RPMI8226 (cell line): ENCODE measurements at regions not wholly inside any gene's neighbourhood (a gene's known extent, or its start where the extent isn't known, plus 50 kb on each side); places are given as distances from the start of the nearest gene placed in this dataset.

ENCODE experiments used
- DNase-seq: peaks from one replicate; pipeline ENCODE4 v3.0.0-alpha.2; 2015

DNA sequence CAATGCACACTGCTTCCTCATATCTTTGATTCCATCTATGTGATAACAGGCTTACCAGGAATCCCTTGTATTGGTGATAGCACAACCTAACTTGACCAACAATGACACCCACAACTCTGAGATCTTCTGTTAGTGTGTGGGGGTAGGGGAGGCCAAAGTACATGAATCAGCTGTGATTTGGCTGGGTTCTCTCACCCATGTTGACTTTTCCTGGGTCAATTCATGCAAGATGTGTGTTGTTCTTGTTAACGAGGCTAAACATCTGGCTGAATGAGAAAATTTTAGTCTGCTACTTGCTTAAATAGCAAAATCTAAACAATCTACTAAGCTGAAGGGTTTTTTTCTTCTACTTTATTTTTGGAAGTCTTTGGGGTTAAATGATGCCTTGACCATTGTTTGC, 341.2 kb upstream of the SLC14A2 start:
- DNase-seq = no peak

GRCh38 chr18:45275367-45276113, 339.7 kb upstream of the SLC14A2 start:
- peak; percentile 56 for DNase-seq

DNA sequence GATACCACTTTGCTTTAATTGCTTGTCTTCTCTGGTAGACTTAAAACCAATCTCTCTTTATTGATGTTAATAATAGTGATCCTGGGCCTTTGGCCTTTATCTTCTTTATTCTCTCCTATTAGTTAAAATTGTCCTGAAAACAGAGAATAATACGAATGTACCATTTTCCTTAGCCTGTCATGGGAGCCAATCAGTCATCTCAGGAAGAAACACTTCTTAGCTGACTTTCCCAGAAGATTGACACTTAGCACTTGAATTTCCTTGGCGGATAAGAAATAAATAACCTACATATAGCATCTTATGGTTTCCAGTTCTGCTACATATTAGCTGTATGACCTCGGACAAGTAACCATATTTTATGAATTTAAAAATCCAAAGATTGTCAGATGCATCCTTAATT, 338.4 kb upstream of the SLC14A2 start:
- no peak for DNase-seq

DNA sequence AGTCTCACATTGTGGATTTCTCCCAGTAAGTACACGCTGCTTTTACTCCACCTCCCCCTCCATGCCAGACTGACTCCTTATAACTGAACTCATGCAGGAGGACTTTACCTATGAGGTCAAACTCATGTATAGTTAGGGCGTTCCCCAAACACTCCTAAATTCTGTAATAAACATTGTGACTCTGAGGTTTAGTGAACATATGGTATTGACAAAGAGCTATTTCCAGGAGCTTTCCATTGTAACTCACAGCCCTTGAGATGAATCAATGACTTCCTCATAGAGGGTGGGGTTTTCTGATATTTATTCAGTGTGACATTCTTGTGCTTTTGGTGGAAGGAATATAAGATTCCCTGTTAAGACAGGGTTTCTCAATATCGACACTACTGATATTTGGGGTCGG, 337.4 kb upstream of the SLC14A2 start:
- DNase-seq = no peak

DNA sequence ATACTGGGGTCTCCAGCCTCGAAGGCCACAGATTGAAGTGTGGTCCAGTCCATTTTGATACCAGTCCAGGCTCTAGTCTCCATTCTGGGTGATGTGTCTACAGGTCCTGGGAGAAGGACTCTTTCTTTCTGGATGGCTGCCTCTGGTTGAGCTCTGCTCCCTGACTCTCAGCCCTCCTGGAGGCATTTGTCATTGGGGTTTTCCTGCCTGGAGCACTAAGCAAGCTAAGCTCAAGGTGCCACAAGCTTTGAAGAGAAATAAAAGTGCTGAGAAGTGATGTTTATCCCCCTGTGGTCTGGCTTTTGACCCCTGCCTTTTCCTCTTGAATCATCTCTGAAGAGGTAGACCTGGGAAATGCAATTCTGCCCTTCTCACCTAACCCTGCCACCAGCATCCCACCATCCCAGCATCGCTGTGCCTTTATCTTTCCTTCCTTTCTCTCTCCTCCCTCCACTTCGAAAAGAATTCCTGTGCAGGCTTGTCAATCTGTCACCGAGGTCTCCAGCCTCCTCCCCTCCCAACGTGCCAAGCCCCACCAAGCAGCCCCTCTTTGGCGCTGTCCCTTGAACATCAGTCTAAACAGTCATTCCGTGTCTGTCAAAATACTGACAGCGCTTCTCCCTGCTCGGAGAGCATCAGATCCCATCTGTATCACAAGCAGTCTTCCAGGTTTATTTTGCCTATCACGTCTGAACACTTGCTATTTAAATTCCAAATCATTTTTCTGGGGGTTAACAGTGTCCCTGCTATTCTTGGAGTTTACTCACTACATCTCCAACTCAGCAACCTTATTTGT, 334.6 kb upstream of the SLC14A2 start:
- no peak for DNase-seq

DNA sequence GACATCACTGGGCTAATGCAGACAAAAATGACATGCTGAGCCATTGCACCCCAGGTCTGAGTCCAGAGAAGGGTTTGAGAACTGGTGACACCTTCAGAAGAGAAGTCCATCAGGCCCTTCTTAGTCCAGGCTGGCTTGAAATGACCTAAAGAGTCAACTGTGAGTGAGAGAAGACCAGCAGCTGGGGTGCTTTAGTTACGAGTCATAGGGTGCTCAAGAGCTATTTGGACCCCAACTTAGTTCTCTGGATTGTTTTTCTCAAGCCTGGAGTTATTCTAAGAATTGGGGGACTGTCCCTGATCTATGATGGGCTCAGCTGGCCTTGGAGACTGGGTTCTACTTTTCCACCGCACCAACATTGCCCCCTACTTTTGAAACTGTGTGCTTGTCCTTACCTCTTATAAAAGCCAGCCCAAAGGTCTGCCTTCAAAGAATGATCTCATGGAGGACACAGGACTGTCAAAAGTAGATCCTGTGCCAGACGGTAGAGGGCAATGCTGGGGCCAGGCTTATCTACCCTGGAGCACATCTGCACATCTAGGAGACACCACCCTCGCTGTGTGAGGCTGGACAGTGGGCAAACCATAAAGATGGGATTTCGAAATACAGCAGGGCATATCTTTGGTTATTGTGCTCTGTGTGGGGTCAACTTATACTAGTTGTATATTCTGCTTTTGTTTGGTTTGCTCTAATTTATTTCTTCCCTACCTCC, 333.0 kb upstream of the SLC14A2 start:
- peak; percentile 10 for DNase-seq

DNA sequence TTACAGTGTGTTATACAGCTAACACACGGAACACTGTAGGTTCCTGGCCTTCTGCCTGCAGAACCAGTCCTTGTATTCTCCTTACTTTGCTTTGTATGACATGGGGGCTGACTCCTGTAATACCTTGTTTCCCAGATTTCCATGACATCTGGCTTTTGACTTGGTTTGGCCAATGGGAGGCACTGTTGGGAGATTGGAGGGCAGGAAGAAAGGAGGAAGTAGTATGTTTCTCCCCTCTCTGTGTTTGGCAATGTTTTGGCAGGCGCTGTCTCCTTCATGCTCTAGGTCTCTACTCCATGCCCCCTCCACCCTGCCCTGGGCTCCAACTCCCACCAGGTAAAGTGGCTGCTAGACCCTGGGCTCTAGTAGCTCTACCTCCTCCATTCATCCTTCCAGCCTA, 331.1 kb upstream of the SLC14A2 start:
- DNase-seq = no peak

DNA sequence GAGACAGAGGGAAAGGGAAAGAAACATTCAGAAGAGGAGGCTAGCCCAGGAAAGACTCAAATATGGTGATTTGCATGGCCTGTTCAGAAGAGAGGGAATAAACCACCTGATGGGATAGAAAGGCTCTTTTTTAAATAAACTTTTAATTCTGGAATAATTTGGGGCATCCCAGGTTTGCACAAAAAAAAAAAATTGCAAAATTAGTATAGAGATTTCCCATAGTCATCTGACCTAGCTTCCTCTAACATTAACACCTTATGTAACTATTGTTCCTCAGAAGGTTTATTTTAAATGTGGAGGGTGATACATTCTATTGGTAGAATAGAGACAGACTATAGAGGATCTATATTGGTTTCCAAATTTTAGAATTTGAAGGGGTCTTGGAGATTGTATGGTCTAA, 330.4 kb upstream of the SLC14A2 start:
- no peak for DNase-seq

DNA sequence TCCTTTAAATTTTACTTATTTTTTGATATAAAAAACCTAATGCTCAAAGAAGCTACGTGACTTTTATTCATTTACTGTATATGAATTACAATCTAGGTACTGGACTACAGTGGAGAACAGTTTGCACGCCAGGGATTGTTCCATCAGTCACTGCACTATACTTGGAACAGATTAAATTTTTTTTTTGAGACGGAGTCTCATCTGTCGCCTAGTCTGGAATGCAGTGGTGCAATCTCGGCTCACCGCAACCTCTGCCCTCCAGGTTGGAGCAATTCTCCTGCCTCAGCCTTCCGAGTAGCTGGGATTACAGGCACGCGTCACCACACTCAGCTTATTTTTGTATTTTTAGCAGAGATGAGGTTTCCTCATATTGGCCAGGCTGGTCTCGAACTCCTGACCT, 330.0 kb upstream of the SLC14A2 start:
- no peak for DNase-seq

- DNase-seq = no peak
Measured at GRCh38 chr18:45286431-45286830, 328.8 kb upstream of the SLC14A2 start.

GRCh38 chr18:45287531-45287930, 327.7 kb upstream of the SLC14A2 start:
- no peak for DNase-seq

GRCh38 chr18:45290364-45290763, 324.9 kb upstream of the SLC14A2 start:
- DNase-seq = no peak

- no peak for DNase-seq
Measured at GRCh38 chr18:45291621-45292615, 323.4 kb upstream of the SLC14A2 start.

GRCh38 chr18:45295388-45295787, 319.9 kb upstream of the SLC14A2 start:
- DNase-seq = no peak

DNA sequence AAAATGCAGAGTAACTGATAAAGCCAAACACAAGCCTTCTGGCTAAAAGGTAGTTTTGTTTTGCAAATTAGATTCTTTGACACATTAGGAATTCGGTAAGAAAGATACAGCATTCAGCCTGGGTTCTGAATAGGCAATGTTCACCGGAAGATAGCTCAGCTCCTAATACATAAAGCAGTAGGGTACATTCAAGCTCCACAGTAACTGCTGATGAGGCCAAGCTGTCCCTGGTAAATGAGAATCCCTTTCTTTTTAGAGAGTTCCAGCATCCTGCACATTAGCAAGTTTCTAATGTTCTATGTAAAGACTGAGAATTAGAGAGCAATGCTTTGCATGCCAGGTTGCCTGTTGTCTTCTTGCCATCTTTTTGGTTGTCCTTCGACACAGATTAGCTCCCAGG, 316.3 kb upstream of the SLC14A2 start:
- no peak for DNase-seq

- no peak for DNase-seq
Measured at GRCh38 chr18:45303026-45303425, 312.2 kb upstream of the SLC14A2 start.

DNA sequence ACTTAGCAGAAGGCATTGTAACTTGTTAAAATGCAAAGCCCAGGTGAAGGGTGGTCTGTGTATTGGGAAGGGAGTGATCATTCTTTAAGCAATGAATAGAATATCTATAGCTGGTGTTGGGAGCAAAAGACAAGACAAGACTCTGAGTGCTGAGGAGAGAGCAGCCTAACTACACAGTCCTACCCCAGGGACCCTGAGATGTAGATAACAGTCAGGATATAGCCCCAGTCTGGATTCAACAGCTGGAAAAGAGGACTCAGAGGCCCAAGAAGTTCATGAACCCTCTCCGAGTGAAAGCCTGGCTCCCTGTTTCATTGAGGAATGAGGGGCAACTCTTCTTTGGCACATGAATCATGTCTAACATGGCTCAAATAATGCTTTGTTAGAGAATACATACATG, 310.7 kb upstream of the SLC14A2 start:
- DNase-seq = no peak

GRCh38 chr18:45312555-45313126, 302.6 kb upstream of the SLC14A2 start:
- DNase-seq = no peak

- no peak for DNase-seq
Measured at GRCh38 chr18:45316127-45316526, 299.1 kb upstream of the SLC14A2 start.

DNA sequence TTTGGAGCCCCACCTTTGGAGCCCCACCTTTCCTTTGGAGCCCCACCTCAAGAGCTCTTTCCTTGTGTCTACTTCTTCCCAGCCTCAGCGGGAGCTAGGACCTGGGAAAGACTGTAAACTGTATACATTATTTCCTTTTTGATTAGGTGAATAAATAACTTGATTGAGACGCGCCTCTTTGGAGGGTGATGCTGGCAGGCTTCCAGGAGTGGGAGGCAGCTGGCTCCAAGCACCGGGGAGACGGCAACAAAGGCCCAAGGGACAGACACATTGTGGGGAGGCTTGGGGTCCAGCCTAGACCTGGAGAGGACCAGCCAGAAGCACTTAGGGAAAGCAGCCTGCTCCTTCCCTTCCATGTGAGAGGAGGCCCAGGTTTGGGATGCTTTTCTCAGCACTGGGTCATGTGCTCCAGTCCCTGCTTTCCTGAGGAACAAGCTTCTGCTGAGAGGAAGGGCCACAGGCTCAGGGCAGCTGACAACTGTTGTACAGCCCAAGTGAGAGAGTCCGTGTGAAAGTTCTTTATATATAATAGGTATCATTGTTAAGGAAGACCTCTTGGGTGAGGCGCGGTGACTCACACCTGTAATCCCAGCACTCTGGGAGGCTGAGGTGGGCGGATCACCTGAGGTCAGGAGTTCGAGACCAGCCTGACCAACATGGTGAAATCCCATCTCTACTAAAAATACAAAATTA, 297.2 kb upstream of the SLC14A2 start:
- no peak for DNase-seq

DNA sequence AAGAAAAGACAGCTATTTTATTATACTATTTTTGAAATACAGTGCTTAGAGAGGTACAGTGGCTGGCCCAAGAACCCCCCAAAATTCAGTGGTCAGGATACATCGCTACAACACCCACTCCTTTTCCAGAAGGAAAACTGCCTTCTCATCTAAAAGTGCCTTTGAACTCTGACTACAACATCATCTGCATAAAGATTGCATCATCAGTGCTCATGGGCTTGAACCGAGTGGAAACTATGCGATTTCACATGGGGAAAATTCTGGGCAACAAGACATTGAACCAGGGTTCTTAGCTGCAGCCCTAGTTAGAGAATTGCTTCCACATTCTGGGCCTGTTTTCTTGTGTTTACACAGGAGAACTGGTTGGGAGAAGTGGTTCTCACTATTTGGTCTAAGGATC, 294.6 kb upstream of the SLC14A2 start:
- DNase-seq = no peak

GRCh38 chr18:45321520-45321919, 293.8 kb upstream of the SLC14A2 start:
- DNase-seq = peak; percentile 6
